A673 (cell line): ENCODE measurements at regions not wholly inside any gene's neighbourhood (a gene's known extent, or its start where the extent isn't known, plus 50 kb on each side); places are given as distances from the start of the nearest gene placed in this dataset.

Experiments
- BruUV-seq: library from RNA; stranded (reverse); fragments of 400-500 nt; replicated peaks from 2 replicates; lab custom pipeline; 2021; lab: Mats Ljungman, UMichigan
- CTCF ChIA-PET: fragments of 300-600 bp; sonication (Branson Sonifier 250); formaldehyde crosslinking; loops from one replicate; lab custom pipeline; 2022; ENCODE audit warnings: antibody characterized with exemption; lab: Charles Lee
- POLR2A ChIA-PET: fragments of 300-600 bp; sonication (Branson Sonifier 250); formaldehyde crosslinking; loops from one replicate; lab custom pipeline; 2022; ENCODE audit warnings: antibody characterized with exemption; ENCODE audit not compliant: low non-redundant PET; lab: Charles Lee
- DNase-seq: peaks from one replicate; pipeline ENCODE4 v3.0.0-alpha.2; 2015; ENCODE audit warnings: low spot score
- H3K27ac ChIP-seq: fragments of 200-600 bp; sonication (generic); 2 replicates; pipeline ENCODE4 v1.5.1; 2016; ENCODE audit warnings: mixed run types, low read depth, mild to moderate bottlenecking, mixed read lengths, antibody characterized with exemption, low read length; ENCODE audit not compliant: poor library complexity, severe bottlenecking
- H3K27me3 ChIP-seq: fragments of 200-600 bp; sonication (generic); replicated peaks from 2 replicates; pipeline ENCODE4 v1.6.1; 2017; ENCODE audit warnings: mixed run types, low read depth, mild to moderate bottlenecking, mixed read lengths, antibody characterized with exemption, low read length; ENCODE audit not compliant: insufficient read depth, poor library complexity
- H3K36me3 ChIP-seq: fragments of 200-600 bp; sonication (generic); 2 replicates; pipeline ENCODE4 v1.6.1; 2016; ENCODE audit warnings: mixed run types, mild to moderate bottlenecking, mixed read lengths, antibody characterized with exemption, low read length; ENCODE audit not compliant: insufficient read depth, poor library complexity, severe bottlenecking
- H3K4me1 ChIP-seq: fragments of 200-600 bp; sonication (generic); 2 replicates; pipeline ENCODE4 v1.6.1; 2017; ENCODE audit warnings: mixed run types, mild to moderate bottlenecking, mixed read lengths, antibody characterized with exemption, low read length; ENCODE audit not compliant: insufficient read depth, poor library complexity, severe bottlenecking
- H3K4me3 ChIP-seq: fragments of 200-600 bp; sonication (generic); 2 replicates; pipeline ENCODE4 v1.5.1; 2016; ENCODE audit warnings: low read depth, mixed run types, mild to moderate bottlenecking, mixed read lengths, low read length; ENCODE audit not compliant: poor library complexity, severe bottlenecking
- H3K9me3 ChIP-seq: fragments of 200-600 bp; sonication (generic); 2 replicates; pipeline ENCODE4 v1.6.1; 2016; ENCODE audit warnings: mixed run types, low read depth, mild to moderate bottlenecking, mixed read lengths, antibody characterized with exemption, low read length; ENCODE audit not compliant: poor library complexity, severe bottlenecking
- CTCF ChIP-seq: fragments of 300-800, 200-600 bp; sonication (generic); conservative IDR thresholded peaks from 2 replicates; pipeline ENCODE4 v1.5.1; 2017; ENCODE audit warnings: low read depth, mild to moderate bottlenecking, antibody characterized with exemption, low read length, moderate library complexity, mixed read lengths
- EZH2 ChIP-seq: fragments of 200-600 bp; sonication (generic); IDR thresholded peaks from 2 replicates; pipeline ENCODE4 v1.6.1; 2017; ENCODE audit warnings: borderline replicate concordance, low read depth, mild to moderate bottlenecking, mixed read lengths, antibody characterized with exemption, low read length; ENCODE audit not compliant: poor library complexity, severe bottlenecking
- intact Hi-C: fragments of 100-400 bp; cut with micrococcal nuclease; formaldehyde crosslinking; loops from one replicate; pipeline ENCODE4 v1.10.0; 2022; ENCODE audit not compliant: unreplicated experiment

- ChIA-PET POLR2A (no interaction called here), CTCF (no interaction called here)
These were observed 377.8 kb upstream of the RUNX1 start for GRCh38 chr21:35426897-35427296.

GRCh38 chr21:35426469-35426868 is 377.4 kb upstream of the RUNX1 start:
- POLR2A ChIA-PET, result no interaction called here
- H3K9me3 ChIP-seq, result no peaks in the 10 kb centered on the region
- intact Hi-C loops, result no loop called here
- H3K4me3 ChIP-seq, result no peak overlapping the region
- DNase-seq, result no peak
- no TSS peak for BruUV-seq
- H3K36me3 ChIP-seq, result no peaks in the 10 kb centered on the region
- H3K27me3 ChIP-seq, result peaks cover 18% of the 10 kb centered on the region
- H3K4me1 ChIP-seq, result no peaks in the 10 kb centered on the region
- CTCF ChIA-PET, result no interaction called here
- no peak overlapping the region for H3K27ac ChIP-seq
- TF ChIP-seq CTCF (no peak), EZH2 (no peak)

More at GRCh38 chr21:35426897-35427296, 377.8 kb upstream of the RUNX1 start:
- no peak for DNase-seq
- intact Hi-C loops, result no loop called here
- no TSS peak for BruUV-seq
- Histone ChIP-seq H3K36me3 (no peaks in the 10 kb centered on the region), H3K4me1 (no peaks in the 10 kb centered on the region), H3K4me3 (no peak overlapping the region), H3K9me3 (peaks cover 1% of the 10 kb centered on the region), H3K27me3 (peaks cover 18% of the 10 kb centered on the region), H3K27ac (no peak overlapping the region)
- no peak for TF ChIP-seq EZH2
- no peak for TF ChIP-seq CTCF

GRCh38 chr21:35424122-35424521 is 375.0 kb upstream of the RUNX1 start:
- TF ChIP-seq CTCF (no peak), EZH2 (no peak)
- Histone ChIP-seq H3K4me3 (no peak overlapping the region), H3K27ac (no peak overlapping the region), H3K4me1 (no peaks in the 10 kb centered on the region), H3K27me3 (peaks cover 14% of the 10 kb centered on the region), H3K9me3 (peaks cover 4% of the 10 kb centered on the region), H3K36me3 (no peaks in the 10 kb centered on the region)
- intact Hi-C loops, result no loop called here
- POLR2A ChIA-PET, result no interaction called here
- no TSS peak for BruUV-seq
- CTCF ChIA-PET, result no interaction called here
- no peak for DNase-seq
